ENCODE measurements at regions not wholly inside any gene's neighbourhood (a gene's known extent, or its start where the extent isn't known, plus 50 kb on each side); places are given as distances from the start of the nearest gene placed in this dataset.

- TF ChIP-seq CTCF (IDR thresholded peaks at IDR 0.05; ENCODE audit: insufficient read depth, low read length, poor library complexity, severe bottlenecking) (no peak), EZH2phosphoT487 (conservative IDR thresholded peaks at IDR 0.05; ENCODE audit: low read length) (no peak)
Observed at GRCh38 chr2:52474091-52474490, 1293.5 kb upstream of the CHAC2 start.

Data from SU-DHL-6 (cell line).